ENCODE measurements at regions not wholly inside any gene's neighbourhood (a gene's known extent, or its start where the extent isn't known, plus 50 kb on each side); places are given as distances from the start of the nearest gene placed in this dataset.

- DNase-seq (no peak), ATAC-seq (no peak)
- H3K36me3 Mint-ChIP-seq (ENCODE audit: low read depth) = no peaks in the 10 kb centered on the region
- POLR2A ChIA-PET = no interaction called here
- H3K4me3 Mint-ChIP-seq = no peak overlapping the region
- H3K27ac Mint-ChIP-seq = no peak overlapping the region
- no peaks in the 10 kb centered on the region for H3K27me3 Mint-ChIP-seq
- H3K9me3 Mint-ChIP-seq = no peaks in the 10 kb centered on the region
- CTCF ChIA-PET = no interaction called here
- no peaks in the 10 kb centered on the region for H3K4me1 Mint-ChIP-seq (ENCODE audit: low read depth)
- TF ChIP-seq CTCF (IDR thresholded peaks at IDR 0.05) = no peak
- intact Hi-C loops (cut with micrococcal nuclease) = no loop called here
Measured at GRCh38 chr1:229798558-229798957, 172.5 kb downstream of the URB2 start.

GRCh38 chr1:229803626-229804217, 177.7 kb downstream of the URB2 start:
- intact Hi-C loops (cut with micrococcal nuclease) = no loop called here
- DNase-seq = no peak
- Mint-ChIP-seq H3K4me1 (ENCODE audit: low read depth) (no peaks in the 10 kb centered on the region), H3K27ac (no peak overlapping the region), H3K36me3 (ENCODE audit: low read depth) (no peaks in the 10 kb centered on the region), H3K9me3 (peaks cover 11% of the 10 kb centered on the region), H3K4me3 (no peak overlapping the region), H3K27me3 (peaks cover 6% of the 10 kb centered on the region)
- no peak for TF ChIP-seq CTCF (IDR thresholded peaks at IDR 0.05)
- CTCF ChIA-PET = no interaction called here
- POLR2A ChIA-PET = no interaction called here
- no peak for ATAC-seq

GRCh38 chr1:229808272-229808671, 182.2 kb downstream of the URB2 start:
- TF ChIP-seq CTCF (IDR thresholded peaks at IDR 0.05) = no peak
- intact Hi-C loops (cut with micrococcal nuclease) = no loop called here
- DNase-seq = no peak
- POLR2A ChIA-PET = no interaction called here
- H3K9me3 Mint-ChIP-seq = peaks cover 33% of the 10 kb centered on the region
- H3K36me3 Mint-ChIP-seq (ENCODE audit: low read depth) = no peaks in the 10 kb centered on the region
- no peak overlapping the region for H3K27ac Mint-ChIP-seq
- peaks cover 10% of the 10 kb centered on the region for H3K27me3 Mint-ChIP-seq
- ATAC-seq = no peak
- CTCF ChIA-PET = no interaction called here
- H3K4me1 Mint-ChIP-seq (ENCODE audit: low read depth) = no peaks in the 10 kb centered on the region
- no peak overlapping the region for H3K4me3 Mint-ChIP-seq

GRCh38 chr1:229810140-229810539, 184.1 kb downstream of the URB2 start:
- H3K27me3 Mint-ChIP-seq = peaks cover 11% of the 10 kb centered on the region
- H3K27ac Mint-ChIP-seq = no peak overlapping the region
- intact Hi-C loops (cut with micrococcal nuclease) = no loop called here
- H3K4me3 Mint-ChIP-seq = no peak overlapping the region
- no peaks in the 10 kb centered on the region for H3K4me1 Mint-ChIP-seq (ENCODE audit: low read depth)
- no peak for TF ChIP-seq CTCF (IDR thresholded peaks at IDR 0.05)
- DNase-seq (no peak), ATAC-seq (no peak)
- peaks cover 24% of the 10 kb centered on the region for H3K9me3 Mint-ChIP-seq
- CTCF ChIA-PET = no interaction called here
- H3K36me3 Mint-ChIP-seq (ENCODE audit: low read depth) = no peaks in the 10 kb centered on the region
- POLR2A ChIA-PET = no interaction called here

GRCh38 chr1:229810961-229811360, 184.9 kb downstream of the URB2 start:
- Mint-ChIP-seq H3K36me3 (ENCODE audit: low read depth) (no peaks in the 10 kb centered on the region), H3K27me3 (peaks cover 11% of the 10 kb centered on the region), H3K27ac (no peak overlapping the region), H3K9me3 (peaks cover 24% of the 10 kb centered on the region), H3K4me1 (ENCODE audit: low read depth) (no peaks in the 10 kb centered on the region), H3K4me3 (no peak overlapping the region)
- POLR2A ChIA-PET = interaction anchor here (0.6 kb wide), 1 partner anchor 54 kb away, joined by 3 read pairs; no protein-coding TSS in a partner anchor
- intact Hi-C loops (cut with micrococcal nuclease) = no loop called here
- no peak for ATAC-seq
- no peak for TF ChIP-seq CTCF (IDR thresholded peaks at IDR 0.05)
- DNase-seq = no peak
- CTCF ChIA-PET = no interaction called here

Data from activated CD8-positive, alpha-beta T cell treated with anti-CD3 and anti-CD28 coated beads for 36 hours (primary cell).